ENCODE measurements at regions not wholly inside any gene's neighbourhood (a gene's known extent, or its start where the extent isn't known, plus 50 kb on each side); places are given as distances from the start of the nearest gene placed in this dataset.

DNA sequence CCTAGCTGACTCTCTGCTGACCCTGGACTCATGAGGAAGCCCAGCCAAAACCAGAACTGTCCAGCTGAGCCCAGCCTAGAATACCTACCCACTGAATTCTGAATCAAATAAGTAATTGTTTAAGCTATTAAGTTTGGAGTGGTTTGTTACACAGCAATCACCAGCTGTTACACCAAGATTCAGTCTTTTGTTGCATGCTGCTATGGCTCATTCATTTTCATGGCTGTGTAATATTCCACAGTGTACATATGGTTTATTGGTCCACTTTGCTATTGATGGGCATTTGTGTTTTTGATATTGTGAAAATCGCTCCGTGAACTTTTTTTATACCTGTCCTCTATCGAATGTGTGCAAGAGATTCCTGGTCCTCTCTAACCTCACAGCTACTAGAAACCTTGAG is 156.4 kb downstream of the FGF18 start:
- CTCF ChIA-PET, result no interaction called here
- in situ Hi-C loops (cut with MboI; ENCODE audit: low sequenced_read_pairs), result no loop called here
- no TSS peak for BruUV-seq (replicated peaks)

More for the DNA sequence above, 156.4 kb downstream of the FGF18 start:
- Histone ChIP-seq H4K5ac (ENCODE audit: low read depth, low read length) (no peak overlapping the region), H3K56ac (ENCODE audit: extremely low read depth, insufficient read depth, low read length) (no peak overlapping the region), H2AK5ac (ENCODE audit: low read depth, low read length) (no peak overlapping the region), H3K79me1 (ENCODE audit: low read depth in 1 of 2, low read length in 2 of 2) (no peaks in the 10 kb centered on the region), H2AK9ac (replicated peaks; ENCODE audit: low read depth, low read length, poor library complexity) (no peak overlapping the region), H3K14ac (replicated peaks; ENCODE audit: low read depth, low read length) (no peak overlapping the region), H3K27ac (ENCODE audit: insufficient read depth, low read length) (no peak overlapping the region), H3K23ac (ENCODE audit: low read depth, low read length) (no peak overlapping the region), H3K4ac (ENCODE audit: low read depth, low read length) (no peak overlapping the region), H2AFZ (replicated peaks; ENCODE audit: low read length, poor library complexity) (no peak overlapping the region), H4K8ac (ENCODE audit: low read depth in 2 of 2, low read length in 2 of 2) (no peak overlapping the region), H3K4me3 (ENCODE audit: insufficient read depth, low read depth, low read length) (no peak overlapping the region), H3K18ac (ENCODE audit: low read depth, low read length) (no peak overlapping the region), H2BK20ac (ENCODE audit: low read depth, low read length) (no peak overlapping the region), H4K20me1 (ENCODE audit: insufficient read depth, low read length) (no peaks in the 10 kb centered on the region), H3K27me3 (ENCODE audit: control insufficient read depth, insufficient read depth, low read length) (peaks cover 16% of the 10 kb centered on the region), H3K9me3 (ENCODE audit: control insufficient read depth, insufficient read depth, low read length) (peaks cover 3% of the 10 kb centered on the region; the same call in 1 of the 2 replicates), H3K9ac (ENCODE audit: low read depth, low read length) (no peak overlapping the region), H3K4me2 (ENCODE audit: low read depth, low read length) (no peak overlapping the region), H3K9me1 (ENCODE audit: insufficient read depth, low read length) (no peaks in the 10 kb centered on the region; the same call in 1 of the 2 replicates), H3K36me3 (ENCODE audit: control insufficient read depth, insufficient read depth, low read length) (no peaks in the 10 kb centered on the region), H2BK15ac (ENCODE audit: low read depth, low read length) (no peak overlapping the region), H3K4me1 (ENCODE audit: control insufficient read depth, insufficient read depth, low read length) (no peaks in the 10 kb centered on the region; the same call in 1 of the 2 replicates), H4K91ac (ENCODE audit: insufficient read depth, low read depth, low read length) (no peak overlapping the region), H2BK120ac (ENCODE audit: low read depth, low read length) (no peak overlapping the region), H2BK5ac (ENCODE audit: low read depth, low read length, poor library complexity, severe bottlenecking) (no peak overlapping the region)
- dilution Hi-C loops (cut with HindIII; ENCODE audit: low sequenced_read_pairs, unreplicated experiment) (no loop called here), intact Hi-C loops (cut with micrococcal nuclease) (no loop called here)
- no peak for ATAC-seq (ENCODE audit: low read depth)
- no peak for TF ChIP-seq BHLHE40 (IDR thresholded peaks at IDR 0.05; ENCODE audit: low read depth, low read length)
- TF ChIP-seq FOS (IDR thresholded peaks at IDR 0.05; ENCODE audit: low read depth, low read length), result no peak
- TF ChIP-seq, protein P1, sequence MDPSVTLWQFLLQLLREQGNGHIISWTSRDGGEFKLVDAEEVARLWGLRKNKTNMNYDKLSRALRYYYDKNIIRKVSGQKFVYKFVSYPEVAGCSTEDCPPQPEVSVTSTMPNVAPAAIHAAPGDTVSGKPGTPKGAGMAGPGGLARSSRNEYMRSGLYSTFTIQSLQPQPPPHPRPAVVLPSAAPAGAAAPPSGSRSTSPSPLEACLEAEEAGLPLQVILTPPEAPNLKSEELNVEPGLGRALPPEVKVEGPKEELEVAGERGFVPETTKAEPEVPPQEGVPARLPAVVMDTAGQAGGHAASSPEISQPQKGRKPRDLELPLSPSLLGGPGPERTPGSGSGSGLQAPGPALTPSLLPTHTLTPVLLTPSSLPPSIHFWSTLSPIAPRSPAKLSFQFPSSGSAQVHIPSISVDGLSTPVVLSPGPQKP (IDR thresholded peaks at IDR 0.05; ENCODE audit: borderline replicate concordance, low read depth, low read length), result no peak
- DNase-seq, result no peak
- POLR2A ChIA-PET (ENCODE audit: unreplicated experiment), result no interaction called here
- no CpG with 5 or more reads among the region's 3 CpGs for whole genome bisulfite sequencing, 2 experiments (ENCODE audit: extremely low coverage in 2 of 2, insufficient read length in 1 of 2)
